GM21515 (cell line): ENCODE measurements at regions not wholly inside any gene's neighbourhood (a gene's known extent, or its start where the extent isn't known, plus 50 kb on each side); places are given as distances from the start of the nearest gene placed in this dataset.
"Not testable (repeated sequence)": the region's sequence is repeated elsewhere in the genome, so short reads cannot be mapped to it uniquely, and the experiment has no call there.

ENCODE experiments used
- ATAC-seq: cut with Tn5 transposase; IDR thresholded peaks from one replicate; pipeline ENCODE4 v1.9.1; 2021; ENCODE audit not compliant: unreplicated experiment

GRCh38 chr10:64182671-64183070, 661.5 kb downstream of the REEP3 start:
- no peak for ATAC-seq

GRCh38 chr10:64191286-64191685, 670.1 kb downstream of the REEP3 start:
- ATAC-seq = no peak

GRCh38 chr10:64196638-64197315, 675.6 kb downstream of the REEP3 start:
- ATAC-seq = no peak

- ATAC-seq = no peak
Measured at GRCh38 chr10:64201936-64202335, 680.7 kb downstream of the REEP3 start.

- not testable (repeated sequence) for ATAC-seq
Measured at GRCh38 chr10:64204504-64204903, 683.3 kb downstream of the REEP3 start.

GRCh38 chr10:64206409-64206808, 685.2 kb downstream of the REEP3 start:
- no peak for ATAC-seq

GRCh38 chr10:64209561-64209960, 688.4 kb downstream of the REEP3 start:
- ATAC-seq = no peak

- ATAC-seq = no peak
Measured at GRCh38 chr10:64210211-64210610, 689.0 kb downstream of the REEP3 start.

- ATAC-seq = no peak
Measured at GRCh38 chr10:64211466-64211865, 690.3 kb downstream of the REEP3 start.

GRCh38 chr10:64215088-64215487, 693.9 kb downstream of the REEP3 start:
- ATAC-seq = no peak

GRCh38 chr10:64219271-64220025, 698.2 kb downstream of the REEP3 start:
- ATAC-seq = no peak

GRCh38 chr10:64234489-64234888, 713.3 kb downstream of the REEP3 start:
- no peak for ATAC-seq

GRCh38 chr10:64257704-64258103, 736.5 kb downstream of the REEP3 start:
- ATAC-seq = no peak

- no peak for ATAC-seq
Measured at GRCh38 chr10:64261092-64261491, 739.9 kb downstream of the REEP3 start.

- ATAC-seq = no peak
Measured at GRCh38 chr10:64261676-64262075, 740.5 kb downstream of the REEP3 start.

- ATAC-seq = no peak
Measured at GRCh38 chr10:64265961-64266360, 744.8 kb downstream of the REEP3 start.

- no peak for ATAC-seq
Measured at GRCh38 chr10:64271508-64271907, 750.3 kb downstream of the REEP3 start.

- ATAC-seq = no peak
Measured at GRCh38 chr10:64271983-64272382, 750.8 kb downstream of the REEP3 start.

- ATAC-seq = no peak
Measured at GRCh38 chr10:64275001-64275400, 753.8 kb downstream of the REEP3 start.

GRCh38 chr10:64275774-64276173, 754.6 kb downstream of the REEP3 start:
- ATAC-seq = no peak

GRCh38 chr10:64277536-64277935, 756.3 kb downstream of the REEP3 start:
- ATAC-seq = no peak

- no peak for ATAC-seq
Measured at GRCh38 chr10:64283621-64284020, 762.4 kb downstream of the REEP3 start.

- ATAC-seq = no peak
Measured at GRCh38 chr10:64286533-64286932, 765.3 kb downstream of the REEP3 start.
